IPS-20b (cell line): ENCODE measurements at regions not wholly inside any gene's neighbourhood (a gene's known extent, or its start where the extent isn't known, plus 50 kb on each side); places are given as distances from the start of the nearest gene placed in this dataset.

ENCODE experiments used
- H3K27ac ChIP-seq: one replicate; pipeline ENCODE4 v1.5.1; 2013; ENCODE audit warnings: low read length
- H3K27me3 ChIP-seq: 2 replicates; pipeline ENCODE4 v1.6.1; 2013; ENCODE audit warnings: mild to moderate bottlenecking, low read length, inconsistent platforms; ENCODE audit not compliant: insufficient read depth
- H3K36me3 ChIP-seq: 2 replicates; pipeline ENCODE4 v1.6.1; 2013; ENCODE audit warnings: low read depth, mild to moderate bottlenecking, inconsistent platforms, low read length, moderate library complexity; ENCODE audit not compliant: insufficient read depth
- H3K4me1 ChIP-seq: 2 replicates; pipeline ENCODE4 v1.6.1; 2013; ENCODE audit warnings: mild to moderate bottlenecking, control low read depth, inconsistent platforms, low read length, moderate library complexity; ENCODE audit not compliant: insufficient read depth
- H3K4me3 ChIP-seq: 2 replicates; pipeline ENCODE4 v1.5.1; 2013; ENCODE audit warnings: mild to moderate bottlenecking, low read length, inconsistent platforms
- H3K9ac ChIP-seq: 2 replicates; pipeline ENCODE4 v1.6.1; 2013; ENCODE audit warnings: low read depth, mild to moderate bottlenecking, inconsistent platforms, low read length, moderate library complexity
- H3K9me3 ChIP-seq: 2 replicates; pipeline ENCODE4 v1.6.1; 2013; ENCODE audit warnings: mild to moderate bottlenecking, low read depth, low read length, inconsistent platforms; ENCODE audit not compliant: insufficient read depth

- no peaks in the 10 kb centered on the region for H3K9me3 ChIP-seq
- peaks cover 5% of the 10 kb centered on the region; the same call in 1 of the 2 replicates for H3K4me1 ChIP-seq
Measured at GRCh38 chr9:119781886-119782285, 412.7 kb upstream of the BRINP1 start.

DNA sequence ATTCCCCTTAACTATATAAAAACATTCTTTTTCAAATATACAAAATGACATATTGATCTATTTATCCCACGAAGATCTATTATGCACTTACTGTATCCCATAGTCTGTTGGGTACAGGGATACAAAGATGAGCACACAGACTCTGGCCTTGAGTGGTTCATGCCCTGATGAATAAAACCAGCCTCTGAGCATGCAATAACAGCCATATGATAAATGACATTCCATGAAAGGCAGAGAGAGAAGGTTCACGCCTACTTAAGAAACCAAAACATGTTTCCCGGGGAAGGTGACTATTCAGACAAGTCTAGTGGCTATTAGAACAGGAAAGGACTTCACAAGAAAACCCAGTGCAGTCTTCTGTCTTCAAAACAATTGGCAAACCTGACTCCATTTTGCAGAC is 406.2 kb upstream of the BRINP1 start:
- no peak overlapping the region for H3K4me3 ChIP-seq

More at GRCh38 chr9:119781886-119782285, 412.7 kb upstream of the BRINP1 start:
- Histone ChIP-seq H3K4me3 (no peak overlapping the region), H3K36me3 (no peaks in the 10 kb centered on the region), H3K9ac (no peak overlapping the region), H3K27me3 (no peaks in the 10 kb centered on the region), H3K27ac (no peak overlapping the region)

GRCh38 chr9:119773823-119774222 is 404.6 kb upstream of the BRINP1 start:
- no peak overlapping the region for H3K27ac ChIP-seq
- no peaks in the 10 kb centered on the region for H3K36me3 ChIP-seq
- H3K27me3 ChIP-seq, result no peaks in the 10 kb centered on the region; the same call in 1 of the 2 replicates
- 0 out of 2 replicates have a peak overlapping the region, but pooled peaks have one; percentile 3 for H3K4me3 ChIP-seq
- H3K9ac ChIP-seq, result no peak overlapping the region
- H3K4me1 ChIP-seq, result peaks cover 15% of the 10 kb centered on the region
- no peaks in the 10 kb centered on the region for H3K9me3 ChIP-seq

More for the DNA sequence above, 406.2 kb upstream of the BRINP1 start:
- Histone ChIP-seq H3K27me3 (no peaks in the 10 kb centered on the region; the same call in 1 of the 2 replicates), H3K9ac (no peak overlapping the region), H3K27ac (no peak overlapping the region), H3K4me1 (peaks cover 15% of the 10 kb centered on the region), H3K36me3 (no peaks in the 10 kb centered on the region), H3K9me3 (no peaks in the 10 kb centered on the region)

DNA sequence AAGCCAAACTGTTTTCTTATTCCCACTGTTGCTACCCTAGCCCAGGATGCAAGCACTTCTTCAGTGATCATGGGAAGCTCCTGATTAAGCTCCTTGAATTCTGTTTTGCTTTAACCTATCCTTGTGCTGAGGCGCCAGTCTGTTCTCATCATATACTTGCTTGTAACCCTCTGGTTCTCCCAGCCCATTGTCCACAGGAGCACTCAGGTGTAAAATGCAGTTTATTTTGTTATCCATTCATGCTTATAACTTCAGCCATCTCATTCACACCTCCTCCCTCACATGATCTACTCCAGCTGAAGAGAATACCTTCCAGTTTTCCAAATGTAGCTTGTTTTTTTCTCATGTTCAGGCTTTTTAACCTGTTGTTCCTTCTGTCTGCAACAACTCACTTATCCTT is 402.1 kb upstream of the BRINP1 start:
- Histone ChIP-seq H3K9me3 (no peaks in the 10 kb centered on the region), H3K4me1 (peaks cover 15% of the 10 kb centered on the region), H3K36me3 (no peaks in the 10 kb centered on the region), H3K4me3 (no peak overlapping the region), H3K9ac (no peak overlapping the region), H3K27me3 (no peaks in the 10 kb centered on the region; the same call in 1 of the 2 replicates), H3K27ac (no peak overlapping the region)

- peaks cover under 1% of the 10 kb centered on the region; the same call in 1 of the 2 replicates for H3K4me1 ChIP-seq
- H3K4me3 ChIP-seq, result no peak overlapping the region
- no peaks in the 10 kb centered on the region for H3K36me3 ChIP-seq
- no peaks in the 10 kb centered on the region; the same call in 1 of the 2 replicates for H3K27me3 ChIP-seq
- no peak overlapping the region for H3K27ac ChIP-seq
- H3K9me3 ChIP-seq, result no peaks in the 10 kb centered on the region
- no peak overlapping the region for H3K9ac ChIP-seq
Measured at GRCh38 chr9:119768266-119768665, 399.0 kb upstream of the BRINP1 start.

- Histone ChIP-seq H3K9ac (no peak overlapping the region), H3K4me3 (no peak overlapping the region), H3K27me3 (no peaks in the 10 kb centered on the region), H3K9me3 (no peaks in the 10 kb centered on the region), H3K36me3 (no peaks in the 10 kb centered on the region), H3K4me1 (no peaks in the 10 kb centered on the region; the same call in 1 of the 2 replicates), H3K27ac (no peak overlapping the region)
Measured at GRCh38 chr9:119765632-119766175, 396.5 kb upstream of the BRINP1 start.

- no peak overlapping the region for H3K9ac ChIP-seq
- peaks cover 16% of the 10 kb centered on the region; the same call in 1 of the 2 replicates for H3K4me1 ChIP-seq
- H3K9me3 ChIP-seq, result no peaks in the 10 kb centered on the region
- H3K36me3 ChIP-seq, result no peaks in the 10 kb centered on the region
- H3K4me3 ChIP-seq, result no peak overlapping the region
- no peak overlapping the region for H3K27ac ChIP-seq
- H3K27me3 ChIP-seq, result no peaks in the 10 kb centered on the region
Measured at GRCh38 chr9:119763260-119763659, 394.0 kb upstream of the BRINP1 start.

GRCh38 chr9:119761812-119762211 is 392.6 kb upstream of the BRINP1 start:
- H3K27me3 ChIP-seq, result no peaks in the 10 kb centered on the region
- no peak overlapping the region for H3K27ac ChIP-seq
- H3K4me1 ChIP-seq, result peaks cover 22% of the 10 kb centered on the region; the same call in 1 of the 2 replicates
- H3K9ac ChIP-seq, result no peak overlapping the region
- H3K4me3 ChIP-seq, result no peak overlapping the region
- no peaks in the 10 kb centered on the region for H3K36me3 ChIP-seq
- no peaks in the 10 kb centered on the region for H3K9me3 ChIP-seq

DNA sequence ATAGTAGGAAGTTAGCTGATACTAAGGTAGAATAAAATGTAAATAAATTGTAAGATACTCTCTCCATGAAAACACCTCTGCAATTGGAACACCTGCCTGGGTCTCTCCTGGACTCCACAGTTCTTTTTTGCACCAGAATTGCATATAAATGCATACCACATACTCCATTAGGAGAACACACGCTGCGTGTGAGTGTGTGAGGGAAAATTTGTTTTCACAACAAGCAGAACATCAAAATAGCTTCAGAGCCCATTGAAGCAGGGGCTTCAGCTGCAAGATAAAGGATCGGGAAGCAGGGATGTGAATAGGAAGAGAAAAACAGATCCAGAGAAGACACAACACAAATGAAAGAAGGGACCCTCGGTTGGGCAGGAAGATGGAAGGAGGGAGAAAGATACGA is 389.8 kb upstream of the BRINP1 start:
- Histone ChIP-seq H3K27me3 (no peaks in the 10 kb centered on the region), H3K4me3 (peak overlapping the region; percentile 28; the same call in 1 of the 2 replicates), H3K9me3 (no peaks in the 10 kb centered on the region), H3K9ac (peak overlapping the region; percentile 31; the same call in 1 of the 2 replicates), H3K27ac (no peak overlapping the region), H3K4me1 (peaks cover 22% of the 10 kb centered on the region; the same call in 1 of the 2 replicates), H3K36me3 (no peaks in the 10 kb centered on the region)

DNA sequence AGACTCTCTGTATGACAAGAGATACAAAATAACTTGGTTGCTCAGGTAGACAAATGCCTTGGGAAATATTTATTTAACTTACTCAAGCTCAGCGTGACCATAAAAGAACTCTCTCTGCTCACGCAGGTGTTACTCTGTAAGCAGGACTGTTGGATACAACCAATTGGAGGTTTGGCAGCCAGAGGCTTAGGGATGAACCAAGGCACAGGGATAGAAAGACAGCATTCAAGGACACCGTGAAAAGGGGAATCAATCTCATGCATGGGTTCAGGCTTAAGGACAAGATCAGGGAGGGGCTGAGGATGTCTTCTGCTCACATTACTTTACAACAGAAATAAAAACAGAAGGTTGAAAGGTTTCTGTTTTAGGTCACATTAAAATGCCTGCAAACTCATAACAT is 389.0 kb upstream of the BRINP1 start:
- H3K27me3 ChIP-seq, result no peaks in the 10 kb centered on the region
- no peak overlapping the region for H3K4me3 ChIP-seq
- H3K9ac ChIP-seq, result no peak overlapping the region
- no peaks in the 10 kb centered on the region for H3K36me3 ChIP-seq
- H3K9me3 ChIP-seq, result no peaks in the 10 kb centered on the region
- H3K4me1 ChIP-seq, result peaks cover 22% of the 10 kb centered on the region; the same call in 1 of the 2 replicates
- H3K27ac ChIP-seq, result no peak overlapping the region

- peaks cover 4% of the 10 kb centered on the region; the same call in 1 of the 2 replicates for H3K9me3 ChIP-seq
- H3K36me3 ChIP-seq, result no peaks in the 10 kb centered on the region
- no peak overlapping the region for H3K27ac ChIP-seq
- H3K4me3 ChIP-seq, result no peak overlapping the region
- H3K4me1 ChIP-seq, result no peaks in the 10 kb centered on the region
- H3K9ac ChIP-seq, result no peak overlapping the region
- no peaks in the 10 kb centered on the region for H3K27me3 ChIP-seq
Measured at GRCh38 chr9:119739476-119739875, 370.2 kb upstream of the BRINP1 start.
